Panc1 (cell line): ENCODE measurements at regions not wholly inside any gene's neighbourhood (a gene's known extent, or its start where the extent isn't known, plus 50 kb on each side); places are given as distances from the start of the nearest gene placed in this dataset.

Experiments used
- ATAC-seq: fragments of 200-7000 bp; cut with Tn5 transposase; 2 replicates; pipeline ENCODE4 v1.9.1; 2020; ENCODE audit warnings: mild to moderate bottlenecking, moderate library complexity
- BruUV-seq: library from RNA; stranded (reverse); fragments of 400-500 nt; replicated peaks from 2 replicates; lab custom pipeline; 2021; lab: Mats Ljungman, UMichigan
- CTCF ChIA-PET: fragments of 300-600 bp; sonication (Branson Sonifier 250); formaldehyde crosslinking; loops from one replicate; lab custom pipeline; 2022; ENCODE audit warnings: antibody characterized with exemption; lab: Charles Lee
- POLR2A ChIA-PET: fragments of 300-600 bp; sonication (Branson Sonifier 250); formaldehyde crosslinking; loops from one replicate; lab custom pipeline; 2022; ENCODE audit warnings: antibody characterized with exemption; lab: Charles Lee
- DNase-seq: peaks from one replicate; pipeline ENCODE4 v3.0.0-alpha.2; 2010; ENCODE audit warnings: low read depth, low spot score
- H3K27ac ChIP-seq: 2 replicates; pipeline ENCODE4 v1.5.1; 2011; ENCODE audit warnings: mild to moderate bottlenecking, low read length, inconsistent platforms
- H3K27me3 ChIP-seq: fragments of 200-500 bp; sonication (Bioruptor generic); 2 replicates; pipeline ENCODE4 v1.6.0; 2014; ENCODE audit warnings: low read length, inconsistent platforms; ENCODE audit not compliant: control insufficient read depth, insufficient read depth
- H3K36me3 ChIP-seq: fragments of 200-500 bp; sonication (Bioruptor generic); 2 replicates; pipeline ENCODE4 v1.5.1; 2014; ENCODE audit warnings: inconsistent platforms, mild to moderate bottlenecking, low read length, moderate library complexity; ENCODE audit not compliant: control insufficient read depth, insufficient read depth
- H3K4me1 ChIP-seq: 2 replicates; pipeline ENCODE4 v1.5.1; 2011; ENCODE audit warnings: inconsistent platforms, mild to moderate bottlenecking, low read length, moderate library complexity; ENCODE audit not compliant: control insufficient read depth, insufficient read depth
- H3K4me3 ChIP-seq, 2 experiments: 2 replicates each; pipeline ENCODE4 v1.5.1; 2011 to 2012; ENCODE audit warnings: low read depth in 2 of 2, low read length in 2 of 2, mild to moderate bottlenecking in 2 of 2, inconsistent platforms in 1 of 2, moderate library complexity in 1 of 2
- H3K9me3 ChIP-seq: fragments of 200-500 bp; sonication (Bioruptor generic); 2 replicates; pipeline ENCODE4 v1.5.1; 2014; ENCODE audit warnings: low read depth, mild to moderate bottlenecking, inconsistent platforms, low read length, moderate library complexity; ENCODE audit not compliant: control insufficient read depth, insufficient read depth
- POLR2AphosphoS5 ChIP-seq: IDR thresholded peaks from 2 replicates; pipeline ENCODE4 v1.6.1; 2012; ENCODE audit warnings: mild to moderate bottlenecking, low read depth, low read length, moderate library complexity
- SIN3A ChIP-seq: IDR thresholded peaks from 2 replicates; pipeline ENCODE4 v1.6.1; 2012; ENCODE audit warnings: low read depth, mild to moderate bottlenecking, low read length, moderate library complexity, borderline replicate concordance; ENCODE audit not compliant: insufficient read depth
- TCF7L2 ChIP-seq: IDR thresholded peaks from 2 replicates; pipeline ENCODE4 v1.6.1; 2011; ENCODE audit warnings: mild to moderate bottlenecking, low read depth, low read length, inconsistent platforms
- in situ Hi-C: cut with HindIII; loops from 2 replicates; pipeline ENCODE4 v1.10.0; 2016; ENCODE audit warnings: low sequenced_read_pairs, low pct_unique_long_range_greater_than_20kb
- intact Hi-C: fragments of 100-400 bp; cut with micrococcal nuclease; formaldehyde crosslinking; loops from one replicate; pipeline ENCODE4 v1.10.0; 2022; ENCODE audit not compliant: unreplicated experiment
- TF ChIP-seq, protein P1 (sequence below), 2 experiments: IDR thresholded peaks; 2 replicates each; pipeline ENCODE4 v1.6.1; 2011 to 2012; ENCODE audit warnings: low read depth in 2 of 2, control low read depth in 1 of 2, low read length in 1 of 2, mild to moderate bottlenecking in 1 of 2, moderate library complexity in 1 of 2; ENCODE audit not compliant: insufficient read depth in 1 of 2
- TF ChIP-seq, protein P2 (sequence below): fragments of 450-650 bp; IDR thresholded peaks from 2 replicates; pipeline ENCODE4 v1.5.1; 2017; ENCODE audit warnings: mild to moderate bottlenecking

DNA sequence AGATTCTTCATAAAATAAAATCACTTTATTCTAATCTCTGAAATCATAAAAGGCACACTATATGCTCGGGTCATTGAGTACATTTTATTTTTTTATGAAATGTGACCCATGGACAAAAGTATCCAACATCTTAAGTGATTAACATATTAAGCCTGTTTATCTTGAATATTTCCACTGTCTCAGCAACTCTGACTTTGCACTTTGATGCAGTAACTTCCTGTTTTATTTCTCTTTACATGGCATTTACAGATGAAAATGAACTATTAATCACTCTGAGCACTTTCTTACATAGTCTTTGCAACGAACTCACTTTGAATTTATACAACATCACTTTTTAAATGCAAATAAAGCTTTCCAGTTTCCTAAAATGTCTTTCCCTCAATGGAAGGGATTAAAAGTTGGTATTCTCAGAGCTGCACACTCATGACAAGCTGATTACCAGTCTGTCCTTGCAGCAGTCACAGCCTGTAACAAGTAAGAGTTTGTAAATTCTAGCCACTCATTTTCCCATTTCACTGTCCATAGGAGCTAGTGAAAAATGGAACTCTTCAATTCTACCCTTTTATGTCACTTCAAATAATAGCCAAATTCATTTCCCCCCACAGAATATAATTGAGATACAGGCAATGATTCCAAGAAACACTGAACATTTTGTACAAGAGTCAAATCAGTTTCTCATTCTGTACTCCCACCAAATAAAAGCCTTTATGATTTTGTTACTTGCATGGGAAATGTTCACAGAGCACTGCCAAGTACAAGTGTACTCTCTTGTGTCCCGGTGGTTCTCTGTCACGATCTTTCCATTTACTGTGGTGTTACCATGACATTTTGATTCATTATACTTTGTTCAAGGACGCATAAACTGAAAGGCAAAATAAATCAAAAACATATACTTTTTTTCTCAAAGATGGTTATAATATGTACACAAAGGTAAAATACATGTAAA, 1968.9 kb downstream of the PCDH9 start:
- ATAC-seq (no peak), DNase-seq (no peak)
- POLR2A ChIA-PET, result no interaction called here
- H3K27me3 ChIP-seq, result no peaks in the 10 kb centered on the region
- BruUV-seq, result no TSS peak
- TF ChIP-seq TCF7L2, result no peak
- TF ChIP-seq, protein P1, sequence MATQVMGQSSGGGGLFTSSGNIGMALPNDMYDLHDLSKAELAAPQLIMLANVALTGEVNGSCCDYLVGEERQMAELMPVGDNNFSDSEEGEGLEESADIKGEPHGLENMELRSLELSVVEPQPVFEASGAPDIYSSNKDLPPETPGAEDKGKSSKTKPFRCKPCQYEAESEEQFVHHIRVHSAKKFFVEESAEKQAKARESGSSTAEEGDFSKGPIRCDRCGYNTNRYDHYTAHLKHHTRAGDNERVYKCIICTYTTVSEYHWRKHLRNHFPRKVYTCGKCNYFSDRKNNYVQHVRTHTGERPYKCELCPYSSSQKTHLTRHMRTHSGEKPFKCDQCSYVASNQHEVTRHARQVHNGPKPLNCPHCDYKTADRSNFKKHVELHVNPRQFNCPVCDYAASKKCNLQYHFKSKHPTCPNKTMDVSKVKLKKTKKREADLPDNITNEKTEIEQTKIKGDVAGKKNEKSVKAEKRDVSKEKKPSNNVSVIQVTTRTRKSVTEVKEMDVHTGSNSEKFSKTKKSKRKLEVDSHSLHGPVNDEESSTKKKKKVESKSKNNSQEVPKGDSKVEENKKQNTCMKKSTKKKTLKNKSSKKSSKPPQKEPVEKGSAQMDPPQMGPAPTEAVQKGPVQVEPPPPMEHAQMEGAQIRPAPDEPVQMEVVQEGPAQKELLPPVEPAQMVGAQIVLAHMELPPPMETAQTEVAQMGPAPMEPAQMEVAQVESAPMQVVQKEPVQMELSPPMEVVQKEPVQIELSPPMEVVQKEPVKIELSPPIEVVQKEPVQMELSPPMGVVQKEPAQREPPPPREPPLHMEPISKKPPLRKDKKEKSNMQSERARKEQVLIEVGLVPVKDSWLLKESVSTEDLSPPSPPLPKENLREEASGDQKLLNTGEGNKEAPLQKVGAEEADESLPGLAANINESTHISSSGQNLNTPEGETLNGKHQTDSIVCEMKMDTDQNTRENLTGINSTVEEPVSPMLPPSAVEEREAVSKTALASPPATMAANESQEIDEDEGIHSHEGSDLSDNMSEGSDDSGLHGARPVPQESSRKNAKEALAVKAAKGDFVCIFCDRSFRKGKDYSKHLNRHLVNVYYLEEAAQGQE (IDR thresholded peaks at IDR 0.05; ENCODE audit: insufficient read depth in 1 of 2, low read depth in 2 of 2, low read length in 1 of 2), result no peak
- TF ChIP-seq, protein P2, sequence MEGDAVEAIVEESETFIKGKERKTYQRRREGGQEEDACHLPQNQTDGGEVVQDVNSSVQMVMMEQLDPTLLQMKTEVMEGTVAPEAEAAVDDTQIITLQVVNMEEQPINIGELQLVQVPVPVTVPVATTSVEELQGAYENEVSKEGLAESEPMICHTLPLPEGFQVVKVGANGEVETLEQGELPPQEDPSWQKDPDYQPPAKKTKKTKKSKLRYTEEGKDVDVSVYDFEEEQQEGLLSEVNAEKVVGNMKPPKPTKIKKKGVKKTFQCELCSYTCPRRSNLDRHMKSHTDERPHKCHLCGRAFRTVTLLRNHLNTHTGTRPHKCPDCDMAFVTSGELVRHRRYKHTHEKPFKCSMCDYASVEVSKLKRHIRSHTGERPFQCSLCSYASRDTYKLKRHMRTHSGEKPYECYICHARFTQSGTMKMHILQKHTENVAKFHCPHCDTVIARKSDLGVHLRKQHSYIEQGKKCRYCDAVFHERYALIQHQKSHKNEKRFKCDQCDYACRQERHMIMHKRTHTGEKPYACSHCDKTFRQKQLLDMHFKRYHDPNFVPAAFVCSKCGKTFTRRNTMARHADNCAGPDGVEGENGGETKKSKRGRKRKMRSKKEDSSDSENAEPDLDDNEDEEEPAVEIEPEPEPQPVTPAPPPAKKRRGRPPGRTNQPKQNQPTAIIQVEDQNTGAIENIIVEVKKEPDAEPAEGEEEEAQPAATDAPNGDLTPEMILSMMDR, result no peak
- no peak for TF ChIP-seq SIN3A
- TF ChIP-seq POLR2AphosphoS5, result no peak
- H3K27ac ChIP-seq, result no peak overlapping the region
- no peaks in the 10 kb centered on the region for H3K36me3 ChIP-seq
- H3K4me3 ChIP-seq, result no peak overlapping the region
- no peaks in the 10 kb centered on the region for H3K4me1 ChIP-seq
- H3K9me3 ChIP-seq, result no peaks in the 10 kb centered on the region
- CTCF ChIA-PET, result no interaction called here
- intact Hi-C loops, result no loop called here
- in situ Hi-C loops, result no loop called here

DNA sequence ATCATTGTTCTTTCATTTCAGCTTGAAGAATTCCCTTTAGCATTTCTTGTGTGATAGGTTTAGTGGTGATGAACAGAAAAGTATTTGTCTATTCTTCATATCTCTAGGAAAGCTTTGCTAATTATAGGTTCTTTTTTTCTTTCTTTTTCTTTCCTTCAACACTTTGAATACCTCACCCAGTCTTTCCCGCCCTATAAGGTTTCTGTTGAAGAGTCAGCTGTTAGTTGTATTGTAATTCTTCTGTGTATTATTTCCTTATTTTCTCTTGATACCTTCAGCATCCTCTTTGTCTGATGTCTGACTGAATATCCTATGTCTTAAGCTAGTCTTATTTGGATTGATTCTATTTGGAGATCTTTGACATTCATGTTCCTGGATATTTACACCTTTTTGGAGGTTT, 1989.4 kb downstream of the PCDH9 start:
- DNase-seq (no peak), ATAC-seq (no peak)
- no peaks in the 10 kb centered on the region for H3K36me3 ChIP-seq
- H3K4me3 ChIP-seq, result no peak overlapping the region
- in situ Hi-C loops, result no loop called here
- no TSS peak for BruUV-seq
- ChIA-PET POLR2A (no interaction called here), CTCF (no interaction called here)
- H3K9me3 ChIP-seq, result no peaks in the 10 kb centered on the region
- H3K4me1 ChIP-seq, result no peaks in the 10 kb centered on the region
- TF ChIP-seq, protein P2, result no peak
- no peak for TF ChIP-seq POLR2AphosphoS5
- no peak for TF ChIP-seq SIN3A
- TF ChIP-seq TCF7L2, result no peak
- TF ChIP-seq, protein P1 (IDR thresholded peaks at IDR 0.05; ENCODE audit: insufficient read depth in 1 of 2, low read depth in 2 of 2, low read length in 1 of 2), result no peak
- intact Hi-C loops, result loop anchor here (10.0 kb wide), 1 partner anchor 64 kb away; no protein-coding TSS in a partner anchor
- H3K27ac ChIP-seq, result no peak overlapping the region
- no peaks in the 10 kb centered on the region for H3K27me3 ChIP-seq
